ENCODE measurements at regions not wholly inside any gene's neighbourhood (a gene's known extent, or its start where the extent isn't known, plus 50 kb on each side); places are given as distances from the start of the nearest gene placed in this dataset.
"Not testable (repeated sequence)": the region's sequence is repeated elsewhere in the genome, so short reads cannot be mapped to it uniquely, and the experiment has no call there.

DNA sequence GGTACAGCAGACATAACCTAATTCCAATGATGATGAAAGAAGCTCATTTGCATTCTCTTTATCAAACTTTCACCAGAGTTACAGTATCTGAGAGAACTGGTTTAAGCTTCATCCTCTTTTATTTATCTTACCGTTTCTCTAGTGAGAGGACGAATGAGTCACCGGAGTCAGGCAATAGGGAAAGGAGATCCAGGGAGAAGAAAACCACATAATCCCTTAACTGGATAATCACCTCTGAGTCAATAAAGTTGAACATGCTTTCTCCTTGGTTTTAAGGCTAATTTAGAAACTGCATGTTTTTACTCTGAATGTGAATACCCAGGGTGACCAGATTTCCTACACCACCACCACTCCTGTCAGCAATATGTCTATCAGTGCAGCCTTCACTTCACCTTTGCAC lies 313.7 kb upstream of the TBX18 start:
- no peak for DNase-seq (ENCODE audit: low read depth)

DNA sequence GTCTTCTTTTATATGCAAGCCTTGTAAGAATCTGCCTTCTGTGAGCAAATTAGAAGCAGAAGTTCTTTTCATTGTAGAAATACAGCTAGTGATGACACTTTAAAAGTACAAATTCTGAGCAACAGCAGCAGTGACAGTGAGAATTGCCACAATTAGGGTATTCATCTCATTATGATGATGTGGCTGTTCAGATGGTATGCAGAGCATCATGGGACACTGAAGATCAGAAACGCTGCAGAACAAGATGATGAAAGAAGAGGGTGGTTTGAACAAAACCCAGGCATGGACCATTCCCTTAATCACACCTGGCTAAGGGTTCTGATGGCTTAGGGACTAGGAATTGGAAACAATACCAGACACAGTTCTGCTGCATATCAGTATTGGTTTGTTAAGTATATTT lies 312.7 kb upstream of the TBX18 start:
- no peak for DNase-seq (ENCODE audit: low read depth)

DNA sequence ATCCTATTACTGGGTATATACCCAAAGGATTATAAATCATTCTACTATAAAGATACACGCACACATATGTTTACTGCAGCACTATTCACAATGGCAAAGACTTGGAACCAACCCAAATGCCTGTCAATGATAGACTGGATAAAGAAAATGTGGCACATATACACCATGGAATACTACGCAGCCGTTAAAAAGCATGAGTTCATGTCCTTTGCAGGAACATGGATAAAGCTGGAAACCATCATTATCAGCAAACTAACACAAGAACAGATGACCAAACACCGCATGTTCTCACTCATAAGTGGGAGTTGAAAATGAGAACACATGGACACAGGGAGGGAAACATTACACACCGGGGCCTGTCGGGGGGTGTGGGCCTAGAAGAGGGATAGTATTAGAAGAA lies 307.4 kb upstream of the TBX18 start:
- DNase-seq (ENCODE audit: low read depth): not testable (repeated sequence)

- no peak for DNase-seq (ENCODE audit: low read depth)
Observed at GRCh38 chr6:85069577-85069976, 305.2 kb upstream of the TBX18 start.

- DNase-seq (ENCODE audit: low read depth): no peak
Observed at GRCh38 chr6:85068221-85068620, 303.8 kb upstream of the TBX18 start.

- no peak for DNase-seq (ENCODE audit: low read depth)
Observed at GRCh38 chr6:85066266-85066665, 301.9 kb upstream of the TBX18 start.

GRCh38 chr6:85065831-85066230 lies 301.4 kb upstream of the TBX18 start:
- DNase-seq (ENCODE audit: low read depth): no peak

DNA sequence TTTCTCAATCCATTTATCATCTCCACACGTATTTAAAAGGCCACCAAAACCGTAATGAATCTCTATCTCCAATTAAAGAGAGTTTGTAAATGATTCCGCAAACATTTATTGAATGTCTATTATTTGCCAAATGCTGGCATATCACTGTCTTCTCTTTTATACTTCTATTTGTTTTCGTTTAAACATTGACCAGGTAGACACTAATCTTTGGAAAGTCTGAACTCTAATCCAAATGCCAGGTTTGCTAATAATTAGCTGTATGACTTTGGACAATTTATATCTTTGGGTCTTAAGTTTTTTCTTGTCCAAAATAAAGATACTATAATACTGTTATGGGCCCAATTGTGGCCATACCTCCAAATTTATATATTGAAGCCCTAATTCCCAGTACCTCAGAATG lies 299.2 kb upstream of the TBX18 start:
- no peak for DNase-seq (ENCODE audit: low read depth)

DNA sequence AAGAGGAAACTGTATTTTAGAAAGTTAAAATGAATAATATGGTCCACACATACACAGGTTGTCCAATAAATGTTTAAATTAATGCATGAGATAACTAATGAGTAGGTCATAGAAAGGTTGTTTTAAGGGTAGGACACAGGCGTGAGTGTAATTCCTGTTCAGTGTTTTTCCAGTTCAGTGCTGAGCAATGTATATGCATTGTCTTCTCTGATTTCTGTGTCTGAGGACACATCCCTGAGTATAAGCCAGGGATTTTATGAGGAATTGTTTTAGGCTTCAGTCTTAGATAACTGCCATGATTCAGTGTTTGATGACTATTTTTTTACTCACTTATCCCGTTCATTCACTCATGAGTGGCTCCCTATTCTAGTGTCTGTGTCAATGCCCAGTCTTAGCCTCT lies 298.5 kb upstream of the TBX18 start:
- DNase-seq (ENCODE audit: low read depth): no peak

DNA sequence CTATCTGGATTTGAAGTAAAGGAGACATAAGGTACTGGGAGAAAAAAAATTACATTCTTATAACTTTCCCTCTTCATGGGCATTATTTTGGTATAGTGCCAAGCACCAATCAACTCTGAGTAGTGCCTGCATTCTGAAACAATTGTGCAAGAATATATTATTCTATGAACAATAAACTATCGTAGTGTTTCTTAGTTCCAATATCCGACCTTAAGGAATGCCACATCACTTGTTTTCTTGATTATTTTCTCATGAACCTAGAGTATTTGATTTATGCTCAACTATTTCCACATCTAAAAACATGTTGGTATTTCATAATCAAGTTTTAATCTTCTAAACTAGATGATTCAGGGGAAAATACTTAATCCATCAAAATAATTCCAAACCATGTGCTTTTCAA lies 294.4 kb upstream of the TBX18 start:
- DNase-seq (ENCODE audit: low read depth): no peak

DNA sequence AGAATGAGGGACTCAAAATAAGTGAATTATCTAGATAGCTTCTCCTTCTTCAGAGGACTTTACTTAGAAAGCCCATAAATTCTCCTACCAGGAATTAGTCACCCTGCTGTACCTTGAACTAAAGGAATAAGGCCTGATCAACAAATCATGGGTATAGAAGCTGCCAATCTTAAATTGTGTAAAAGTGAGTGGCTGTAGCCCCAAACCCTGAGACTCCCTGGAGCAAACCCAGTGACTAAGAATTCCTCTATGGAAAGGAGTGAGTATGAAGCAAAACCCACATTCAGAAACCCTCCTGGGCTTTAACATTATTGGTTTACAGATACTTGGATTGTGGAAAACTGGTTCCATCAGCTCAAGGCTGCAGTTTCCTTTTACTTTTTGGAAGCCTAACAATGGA lies 285.8 kb upstream of the TBX18 start:
- DNase-seq (ENCODE audit: low read depth): no peak

DNA sequence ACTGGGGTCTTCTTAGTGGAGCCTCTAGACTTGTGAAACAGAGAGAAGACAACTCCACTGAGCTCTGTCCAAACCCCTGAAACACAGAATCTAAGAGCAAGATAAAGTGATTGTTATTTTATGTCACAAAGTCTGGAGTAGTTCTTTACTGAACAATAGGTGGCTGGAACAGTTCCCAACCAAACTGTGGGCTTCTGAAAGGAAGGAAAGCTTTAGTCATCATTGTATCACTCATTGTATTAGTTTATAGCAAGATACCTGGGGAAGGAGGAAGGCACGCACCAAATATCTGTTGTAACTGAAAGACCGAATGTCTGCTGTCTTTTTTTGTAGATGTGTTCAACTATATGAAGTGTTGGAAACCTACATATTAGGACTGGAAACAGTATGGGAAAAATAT lies 284.9 kb upstream of the TBX18 start:
- DNase-seq (ENCODE audit: low read depth): no peak

- no peak for DNase-seq (ENCODE audit: low read depth)
Observed at GRCh38 chr6:85047818-85048217, 283.4 kb upstream of the TBX18 start.

DNA sequence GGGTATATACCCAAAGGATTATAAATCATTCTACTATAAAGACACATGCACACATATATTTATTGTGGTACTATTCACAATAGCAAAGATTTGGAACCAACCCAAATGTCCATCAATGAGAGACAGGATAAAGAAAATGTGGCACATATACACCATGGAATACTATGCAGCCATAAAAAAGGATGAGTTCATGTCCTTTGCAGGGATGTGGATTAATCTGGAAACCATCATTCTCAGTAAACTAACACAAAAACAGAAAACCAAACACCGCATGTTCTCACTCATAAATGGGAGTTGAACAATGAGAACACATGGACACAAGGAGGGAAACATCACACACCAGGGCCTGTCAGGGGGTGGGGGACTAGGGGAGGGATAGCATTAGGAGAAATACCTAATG lies 281.4 kb upstream of the TBX18 start:
- DNase-seq (ENCODE audit: low read depth): not testable (repeated sequence)

GRCh38 chr6:85044361-85044760 lies 280.0 kb upstream of the TBX18 start:
- no peak for DNase-seq (ENCODE audit: low read depth)

DNA sequence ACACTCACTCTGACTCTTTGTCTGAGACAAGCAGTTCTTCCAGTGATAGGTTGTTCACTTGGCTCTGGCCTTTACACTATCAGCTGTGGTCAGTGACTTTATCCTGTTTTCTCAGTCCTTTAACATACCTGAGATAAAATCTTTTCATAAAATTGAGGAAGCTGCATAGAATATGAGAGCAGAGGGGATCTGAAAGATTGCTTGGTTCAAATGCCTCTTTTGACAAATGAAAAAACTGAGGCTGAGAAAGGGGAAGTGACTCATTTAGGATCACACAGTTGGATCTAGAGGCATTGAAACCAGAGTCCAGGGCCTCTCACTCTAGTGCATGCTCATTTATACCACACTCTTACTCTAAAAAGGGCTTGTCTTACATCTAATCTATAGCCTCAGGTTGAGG lies 277.0 kb upstream of the TBX18 start:
- DNase-seq (ENCODE audit: low read depth): no peak

DNA sequence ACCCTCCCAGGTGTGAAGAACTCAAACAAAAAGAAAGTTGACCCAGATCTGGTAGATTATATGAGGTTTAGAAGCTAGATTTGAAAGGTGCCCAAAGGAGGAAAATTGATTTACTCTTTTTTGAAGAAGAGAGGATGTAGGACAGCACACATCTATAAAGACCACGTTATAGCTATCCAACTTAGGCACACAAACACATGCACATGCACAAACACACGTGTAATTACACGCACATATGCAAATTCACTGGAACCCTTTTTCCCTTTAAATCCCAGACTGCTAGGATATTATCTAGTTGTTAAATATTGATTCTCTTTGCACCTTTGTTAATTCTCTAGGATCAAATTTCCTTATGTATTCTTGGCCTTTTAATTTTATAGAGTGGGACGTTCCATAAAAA lies 272.8 kb upstream of the TBX18 start:
- DNase-seq (ENCODE audit: low read depth): no peak

DNA sequence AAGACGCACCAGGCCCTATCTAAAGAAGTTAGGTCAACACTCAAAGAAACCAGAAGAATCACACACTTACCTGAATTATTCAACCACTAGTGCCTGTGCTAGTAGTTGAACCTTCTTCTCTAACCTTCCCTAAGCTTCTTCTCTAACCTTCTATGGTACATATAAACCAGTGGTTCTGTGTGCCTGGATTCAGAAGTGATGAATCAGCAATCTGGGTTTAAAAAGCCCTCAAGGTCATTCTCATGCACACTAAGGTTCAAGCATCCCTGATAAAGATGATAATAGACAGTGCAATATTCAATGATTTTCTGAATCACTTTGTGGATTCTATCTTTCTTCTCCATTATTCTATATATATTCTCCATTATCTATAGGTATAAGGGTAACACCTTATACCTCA lies 271.4 kb upstream of the TBX18 start:
- no peak for DNase-seq (ENCODE audit: low read depth)

DNA sequence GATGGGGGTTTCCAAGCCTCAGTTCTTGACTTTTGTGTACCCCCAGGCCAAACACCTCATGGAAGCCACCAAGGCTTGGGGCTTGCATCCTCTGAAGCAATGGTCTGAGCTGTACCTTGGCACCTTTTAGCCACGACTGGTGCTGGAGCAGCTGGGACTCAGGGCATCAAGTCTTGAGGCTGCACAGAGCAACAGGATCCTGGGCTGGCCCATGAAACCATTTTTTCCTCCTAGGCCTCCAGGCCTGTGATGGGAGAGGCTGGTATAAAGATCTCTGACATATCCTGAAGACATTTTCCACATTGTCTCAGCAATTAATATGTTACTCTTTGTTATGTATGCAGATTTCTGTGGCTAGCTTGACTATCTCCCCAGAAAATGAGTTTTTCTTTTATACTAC lies 269.1 kb upstream of the TBX18 start:
- DNase-seq (ENCODE audit: low read depth): no peak

DNA sequence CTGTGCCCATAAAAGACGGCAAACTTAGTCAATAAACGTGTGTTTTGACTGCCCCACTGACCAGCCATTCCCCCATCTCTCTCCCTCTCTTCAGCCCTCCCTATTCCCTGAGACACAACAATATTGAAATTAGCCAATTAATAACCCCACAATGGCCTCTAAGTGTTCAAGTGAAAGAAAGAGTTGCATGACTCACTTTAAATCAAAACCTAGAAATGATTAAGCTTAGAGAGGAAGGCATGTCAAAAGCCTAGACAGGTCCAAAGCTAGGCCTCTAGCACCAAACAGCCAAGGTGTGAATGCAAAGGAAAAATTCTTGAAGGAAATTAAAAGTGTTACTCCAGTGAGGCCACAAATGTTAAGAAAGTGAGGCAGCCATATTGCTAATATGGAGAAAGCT lies 261.6 kb upstream of the TBX18 start:
- DNase-seq (ENCODE audit: low read depth): no peak

DNA sequence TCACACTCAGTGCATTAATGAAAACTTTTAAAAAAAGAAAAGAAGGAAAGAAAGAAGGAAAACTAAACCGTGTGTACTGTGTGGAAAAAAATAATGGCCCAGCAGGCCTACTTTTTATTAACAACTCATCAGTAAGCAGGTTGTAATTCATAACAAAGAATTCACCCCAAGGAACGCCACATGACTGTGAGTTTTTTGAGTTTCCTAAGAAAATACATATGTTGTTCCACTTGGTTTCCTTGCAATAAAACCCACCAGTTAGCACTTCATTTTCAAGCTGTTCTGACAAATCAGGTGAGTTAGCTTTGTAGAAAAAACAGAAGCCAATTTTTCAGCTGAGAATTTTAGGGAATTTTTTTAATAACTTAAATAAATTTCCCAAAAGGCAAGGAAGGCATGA lies 259.3 kb upstream of the TBX18 start:
- no peak for DNase-seq (ENCODE audit: low read depth)

DNA sequence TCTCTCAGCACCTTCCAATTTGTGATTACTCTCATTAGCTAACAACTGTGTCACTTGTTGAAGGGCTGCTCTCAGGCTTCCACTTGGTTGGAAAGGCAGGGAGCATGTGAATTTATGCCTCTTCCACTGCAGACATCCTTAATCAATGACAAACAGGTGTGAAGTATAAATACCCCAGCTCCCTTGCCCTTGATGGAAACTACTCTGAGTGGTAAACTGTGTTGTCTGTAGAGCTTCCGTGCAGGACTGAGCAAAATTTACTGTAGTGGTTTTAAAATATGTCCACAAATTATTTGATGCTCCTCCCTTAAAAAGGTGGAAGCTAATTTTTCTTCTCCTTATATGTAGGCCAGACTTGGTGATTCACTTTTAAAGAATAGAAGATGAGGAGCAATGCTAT lies 253.0 kb upstream of the TBX18 start:
- no peak for DNase-seq (ENCODE audit: low read depth)

GRCh38 chr6:85016726-85017125 lies 252.3 kb upstream of the TBX18 start:
- DNase-seq (ENCODE audit: low read depth): no peak

GRCh38 chr6:85015396-85015990 lies 251.1 kb upstream of the TBX18 start:
- DNase-seq (ENCODE audit: low read depth): no peak

DNA sequence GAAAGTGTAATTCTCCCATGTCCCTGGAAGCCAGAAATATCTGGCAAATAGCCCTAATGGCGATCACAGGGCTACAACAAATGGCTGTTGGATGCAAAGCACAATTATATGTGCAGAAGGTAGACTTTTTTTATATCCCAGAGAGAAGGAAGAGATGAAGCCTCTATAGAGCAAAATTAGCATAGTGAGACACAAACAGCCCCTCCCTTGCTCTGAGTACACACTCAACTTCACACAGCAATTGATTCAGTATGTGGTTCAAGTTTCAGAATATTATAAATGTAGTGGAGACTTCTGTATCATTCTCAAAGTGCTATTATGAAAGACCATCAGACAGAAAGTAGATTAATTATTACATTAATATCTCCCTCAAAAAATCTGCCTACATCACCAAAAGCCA lies 246.5 kb upstream of the TBX18 start:
- DNase-seq (ENCODE audit: low read depth): no peak

Measured in activated T-cell treated with anti-CD3 and anti-CD28 coated beads for 48 hours (primary cell).